MM.1S (cell line): ENCODE measurements at regions not wholly inside any gene's neighbourhood (a gene's known extent, or its start where the extent isn't known, plus 50 kb on each side); places are given as distances from the start of the nearest gene placed in this dataset.

Source experiments
- DNase-seq: peaks from one replicate; pipeline ENCODE4 v3.0.0-alpha.2; 2015
- H2AFZ ChIP-seq: fragments of 300-600 bp; sonication (generic); 2 replicates; pipeline ENCODE4 v1.6.0; 2016; ENCODE audit warnings: antibody characterized with exemption, low read length
- H3F3A ChIP-seq: fragments of 300-600 bp; sonication (generic); 2 replicates; pipeline ENCODE4 v1.6.1; 2016; ENCODE audit warnings: mild to moderate bottlenecking, antibody characterized with exemption, low read length, moderate library complexity, mixed read lengths; ENCODE audit not compliant: insufficient read depth
- H3K27ac ChIP-seq: fragments of 300-600 bp; sonication (generic); 2 replicates; pipeline ENCODE4 v1.5.1; 2016; ENCODE audit warnings: mild to moderate bottlenecking, low read length
- H3K27me3 ChIP-seq: fragments of 300-600 bp; sonication (generic); replicated peaks from 2 replicates; pipeline ENCODE4 v1.6.0; 2016; ENCODE audit warnings: low read length; ENCODE audit not compliant: insufficient read depth
- H3K36me3 ChIP-seq: fragments of 300-600 bp; sonication (generic); replicated peaks from 2 replicates; pipeline ENCODE4 v1.6.1; 2016; ENCODE audit warnings: mild to moderate bottlenecking, low read length, mixed read lengths; ENCODE audit not compliant: insufficient read depth
- H3K4me1 ChIP-seq: fragments of 300-600 bp; sonication (generic); 2 replicates; pipeline ENCODE4 v1.6.1; 2016; ENCODE audit warnings: low read length, mixed read lengths
- H3K4me2 ChIP-seq: fragments of 300-600 bp; sonication (generic); 2 replicates; pipeline ENCODE4 v1.6.0; 2016; ENCODE audit warnings: low read depth, low read length
- H3K4me3 ChIP-seq: fragments of 300-600 bp; sonication (generic); 2 replicates; pipeline ENCODE4 v1.5.1; 2016; ENCODE audit warnings: low read length, mixed read lengths
- H3K79me2 ChIP-seq: fragments of 300-600 bp; sonication (generic); 2 replicates; pipeline ENCODE4 v1.6.1; 2016; ENCODE audit warnings: mixed run types, low read length, mixed read lengths
- H3K9ac ChIP-seq: fragments of 300-600 bp; sonication (generic); 2 replicates; pipeline ENCODE4 v1.6.1; 2016; ENCODE audit warnings: low read length, mixed read lengths
- H3K9me2 ChIP-seq: fragments of 300-600 bp; sonication (generic); replicated peaks from 2 replicates; pipeline ENCODE4 v1.6.1; 2016; ENCODE audit warnings: mild to moderate bottlenecking, low read length, mixed read lengths; ENCODE audit not compliant: insufficient read depth
- H3K9me3 ChIP-seq: fragments of 300-600 bp; sonication (generic); replicated peaks from 2 replicates; pipeline ENCODE4 v1.6.1; 2016; ENCODE audit warnings: mild to moderate bottlenecking, low read length, mixed read lengths; ENCODE audit not compliant: insufficient read depth
- H4K20me1 ChIP-seq: fragments of 300-600 bp; sonication (generic); 2 replicates; pipeline ENCODE4 v1.6.1; 2016; ENCODE audit warnings: mild to moderate bottlenecking, low read length, moderate library complexity, mixed read lengths; ENCODE audit not compliant: insufficient read depth
- EZH2 ChIP-seq: fragments of 300-600 bp; sonication (generic); optimal IDR thresholded peaks from 2 replicates; pipeline ENCODE3; 2017; ENCODE audit warnings: low read depth, mild to moderate bottlenecking, antibody characterized with exemption, low read length, mixed read lengths
- EZH2phosphoT487 ChIP-seq: fragments of 300-600 bp; sonication (generic); IDR thresholded peaks from 2 replicates; pipeline ENCODE4 v1.6.1; 2018; ENCODE audit warnings: antibody characterized with exemption, low read length
- TF ChIP-seq, protein P1 (sequence below): fragments of 300-600 bp; sonication (generic); IDR thresholded peaks from 2 replicates; pipeline ENCODE4 v1.5.1; 2016; ENCODE audit warnings: antibody characterized with exemption, low read length, mixed read lengths

DNA sequence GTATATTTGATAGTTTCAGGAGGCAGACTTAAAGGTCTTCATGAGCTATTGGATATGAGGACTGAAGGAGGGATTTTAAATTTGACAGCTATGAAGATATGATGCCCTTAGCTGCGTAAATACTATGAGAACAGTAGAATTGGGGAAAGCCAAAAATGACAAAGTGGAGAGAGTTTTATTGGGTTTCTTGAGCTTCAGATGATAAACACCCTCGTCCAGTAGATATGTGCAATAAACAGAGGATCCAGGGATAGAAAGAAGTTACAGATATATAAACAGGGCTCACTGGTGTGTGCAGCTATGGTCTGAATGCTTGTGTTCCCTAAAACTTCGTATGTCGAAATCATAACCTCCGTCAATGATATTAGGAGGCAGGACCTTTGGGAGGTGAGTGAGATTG, 131.3 kb downstream of the INHBA start:
- no peak for DNase-seq
- Histone ChIP-seq H2AFZ (no peak overlapping the region), H3K27me3 (no peaks in the 10 kb centered on the region), H3K27ac (no peak overlapping the region), H3K9ac (no peak overlapping the region), H3F3A (no peaks in the 10 kb centered on the region), H3K9me2 (no peaks in the 10 kb centered on the region), H3K36me3 (no peaks in the 10 kb centered on the region), H3K9me3 (no peaks in the 10 kb centered on the region), H3K4me2 (no peak overlapping the region), H3K79me2 (no peaks in the 10 kb centered on the region), H4K20me1 (no peaks in the 10 kb centered on the region), H3K4me1 (no peaks in the 10 kb centered on the region), H3K4me3 (no peak overlapping the region)
- no peak for TF ChIP-seq EZH2phosphoT487
- TF ChIP-seq EZH2, result no peak
- TF ChIP-seq, protein P1, sequence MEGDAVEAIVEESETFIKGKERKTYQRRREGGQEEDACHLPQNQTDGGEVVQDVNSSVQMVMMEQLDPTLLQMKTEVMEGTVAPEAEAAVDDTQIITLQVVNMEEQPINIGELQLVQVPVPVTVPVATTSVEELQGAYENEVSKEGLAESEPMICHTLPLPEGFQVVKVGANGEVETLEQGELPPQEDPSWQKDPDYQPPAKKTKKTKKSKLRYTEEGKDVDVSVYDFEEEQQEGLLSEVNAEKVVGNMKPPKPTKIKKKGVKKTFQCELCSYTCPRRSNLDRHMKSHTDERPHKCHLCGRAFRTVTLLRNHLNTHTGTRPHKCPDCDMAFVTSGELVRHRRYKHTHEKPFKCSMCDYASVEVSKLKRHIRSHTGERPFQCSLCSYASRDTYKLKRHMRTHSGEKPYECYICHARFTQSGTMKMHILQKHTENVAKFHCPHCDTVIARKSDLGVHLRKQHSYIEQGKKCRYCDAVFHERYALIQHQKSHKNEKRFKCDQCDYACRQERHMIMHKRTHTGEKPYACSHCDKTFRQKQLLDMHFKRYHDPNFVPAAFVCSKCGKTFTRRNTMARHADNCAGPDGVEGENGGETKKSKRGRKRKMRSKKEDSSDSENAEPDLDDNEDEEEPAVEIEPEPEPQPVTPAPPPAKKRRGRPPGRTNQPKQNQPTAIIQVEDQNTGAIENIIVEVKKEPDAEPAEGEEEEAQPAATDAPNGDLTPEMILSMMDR, result no peak

DNA sequence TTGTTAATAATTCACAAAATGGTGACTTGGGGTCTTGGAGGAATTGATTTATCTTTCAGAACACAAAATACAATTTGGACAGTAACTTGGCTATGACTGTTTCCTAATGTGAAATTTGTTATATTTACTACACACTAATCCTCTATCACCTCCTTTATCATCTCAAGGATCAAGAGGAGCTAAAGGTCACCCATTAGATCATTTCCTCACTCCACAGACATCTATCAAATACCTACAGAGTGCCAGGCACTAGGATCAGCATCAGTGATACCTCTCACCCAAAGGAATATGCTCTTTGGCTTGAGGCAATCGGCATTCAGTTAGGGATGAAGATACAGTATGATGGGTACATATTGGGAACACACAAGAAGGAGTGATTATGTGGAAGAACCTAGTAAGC, 132.1 kb downstream of the INHBA start:
- Histone ChIP-seq H3K4me1 (no peaks in the 10 kb centered on the region), H3F3A (no peaks in the 10 kb centered on the region), H3K27me3 (no peaks in the 10 kb centered on the region), H3K79me2 (no peaks in the 10 kb centered on the region), H2AFZ (no peak overlapping the region), H4K20me1 (no peaks in the 10 kb centered on the region), H3K9me3 (no peaks in the 10 kb centered on the region), H3K27ac (no peak overlapping the region), H3K9me2 (no peaks in the 10 kb centered on the region), H3K4me2 (no peak overlapping the region), H3K36me3 (no peaks in the 10 kb centered on the region), H3K9ac (no peak overlapping the region), H3K4me3 (no peak overlapping the region)
- no peak for TF ChIP-seq EZH2phosphoT487
- TF ChIP-seq EZH2, result no peak
- TF ChIP-seq, protein P1, result no peak
- DNase-seq, result no peak

DNA sequence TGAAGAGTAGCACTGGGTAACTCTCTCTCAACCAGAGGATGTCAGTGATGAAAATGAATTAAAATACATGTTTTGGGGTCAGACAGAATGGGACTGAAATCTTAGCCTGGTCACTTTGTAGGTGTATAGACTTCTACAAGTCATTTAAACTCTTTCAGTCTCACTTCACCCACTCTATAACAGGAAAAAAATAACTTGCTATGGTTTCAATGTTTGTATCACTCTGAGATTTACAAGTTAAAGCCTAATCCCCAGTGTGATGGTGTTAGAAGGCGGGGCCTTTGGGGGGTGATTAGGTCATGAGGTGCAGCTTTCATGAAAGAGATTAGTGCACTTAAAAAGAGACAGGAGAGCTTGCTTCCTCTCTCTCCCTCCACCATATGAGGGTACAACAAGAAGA, 134.8 kb downstream of the INHBA start:
- Histone ChIP-seq H3K9ac (no peak overlapping the region), H3K79me2 (no peaks in the 10 kb centered on the region), H3K36me3 (no peaks in the 10 kb centered on the region), H3K9me2 (no peaks in the 10 kb centered on the region), H3K4me1 (no peaks in the 10 kb centered on the region), H3F3A (no peaks in the 10 kb centered on the region), H3K27ac (no peak overlapping the region), H3K4me2 (no peak overlapping the region), H3K9me3 (no peaks in the 10 kb centered on the region), H3K4me3 (no peak overlapping the region), H4K20me1 (no peaks in the 10 kb centered on the region), H2AFZ (no peak overlapping the region), H3K27me3 (no peaks in the 10 kb centered on the region)
- no peak for TF ChIP-seq EZH2phosphoT487
- TF ChIP-seq EZH2, result no peak
- TF ChIP-seq, protein P1, result no peak
- no peak for DNase-seq
